Suppressor macrophage (primary cell): ENCODE measurements at regions not wholly inside any gene's neighbourhood (a gene's known extent, or its start where the extent isn't known, plus 50 kb on each side); places are given as distances from the start of the nearest gene placed in this dataset.
"Not testable (repeated sequence)": the region's sequence is repeated elsewhere in the genome, so short reads cannot be mapped to it uniquely, and the experiment has no call there.

Experiments used
- DNase-seq, 4 experiments: peaks; one replicate each; pipeline ENCODE4 v3.0.0-alpha.2; 2020 to 2022

GRCh38 chr11:92026664-92027063 is 198.0 kb upstream of the FAT3 start:
- DNase-seq, result no peak

GRCh38 chr11:92024788-92025187 is 199.8 kb upstream of the FAT3 start:
- DNase-seq, result no peak

GRCh38 chr11:92022499-92022898 is 202.1 kb upstream of the FAT3 start:
- DNase-seq, result no peak

GRCh38 chr11:92018332-92018731 is 206.3 kb upstream of the FAT3 start:
- DNase-seq, result no peak

- no peak for DNase-seq
Observed at GRCh38 chr11:92008249-92008648, 216.4 kb upstream of the FAT3 start.

- DNase-seq, result no peak
Observed at GRCh38 chr11:92002568-92002967, 222.1 kb upstream of the FAT3 start.

GRCh38 chr11:91998481-91998880 is 226.1 kb upstream of the FAT3 start:
- no peak for DNase-seq

- DNase-seq, result no peak
Observed at GRCh38 chr11:91997226-91997625, 227.4 kb upstream of the FAT3 start.

GRCh38 chr11:91996526-91996925 is 228.1 kb upstream of the FAT3 start:
- no peak for DNase-seq

GRCh38 chr11:91988443-91988842 is 236.2 kb upstream of the FAT3 start:
- DNase-seq, result not testable (repeated sequence)

- DNase-seq, result no peak
Observed at GRCh38 chr11:91986218-91986617, 238.4 kb upstream of the FAT3 start.

GRCh38 chr11:91984033-91984584 is 240.5 kb upstream of the FAT3 start:
- no peak for DNase-seq

GRCh38 chr11:91981995-91982394 is 242.6 kb upstream of the FAT3 start:
- DNase-seq, result no peak

- no peak for DNase-seq
Observed at GRCh38 chr11:91979775-91980174, 244.8 kb upstream of the FAT3 start.

GRCh38 chr11:91978747-91979146 is 245.9 kb upstream of the FAT3 start:
- DNase-seq, result no peak

- no peak for DNase-seq
Observed at GRCh38 chr11:91972665-91973266, 251.9 kb upstream of the FAT3 start.

- no peak for DNase-seq
Observed at GRCh38 chr11:91970624-91971023, 254.0 kb upstream of the FAT3 start.

- no peak for DNase-seq
Observed at GRCh38 chr11:91969486-91969885, 255.1 kb upstream of the FAT3 start.

GRCh38 chr11:91967691-91968045 is 256.9 kb upstream of the FAT3 start:
- DNase-seq, result no peak

GRCh38 chr11:91967026-91967690 is 257.5 kb upstream of the FAT3 start:
- no peak for DNase-seq

GRCh38 chr11:91966368-91966767 is 258.2 kb upstream of the FAT3 start:
- no peak for DNase-seq

- DNase-seq, result no peak
Observed at GRCh38 chr11:91960770-91961169, 263.8 kb upstream of the FAT3 start.

GRCh38 chr11:91959411-91959810 is 265.2 kb upstream of the FAT3 start:
- DNase-seq, result no peak

GRCh38 chr11:91956711-91957110 is 267.9 kb upstream of the FAT3 start:
- no peak for DNase-seq

GRCh38 chr11:91955206-91955605 is 269.4 kb upstream of the FAT3 start:
- no peak for DNase-seq
